Fibroblast of lung (primary cell): ENCODE measurements at regions not wholly inside any gene's neighbourhood (a gene's known extent, or its start where the extent isn't known, plus 50 kb on each side); places are given as distances from the start of the nearest gene placed in this dataset.

Experiments used
- CTCF ChIP-seq, 2 donors: IDR thresholded peaks in 1 of 2; conservative IDR thresholded peaks in 1 of 2; 1 replicate in 1 of 2; 2 replicates in 1 of 2; pipeline ENCODE4 v1.5.1; 2011 to 2012; ENCODE audit warnings: low read length in 2 of 2, control low read depth in 1 of 2, inconsistent platforms in 1 of 2, low read depth in 1 of 2, mild to moderate bottlenecking in 1 of 2
- EZH2 ChIP-seq: IDR thresholded peaks from 2 replicates; pipeline ENCODE4 v1.5.1; 2012; ENCODE audit warnings: low read length, control low read depth, mild to moderate bottlenecking; ENCODE audit errors: missing control alignments

GRCh38 chr2:18834341-18834740, 245.0 kb upstream of the NT5C1B start:
- TF ChIP-seq CTCF (conservative IDR thresholded peaks at IDR 0.05 in 1 of 2, IDR thresholded peaks at IDR 0.05 in 1 of 2; ENCODE audit: low read depth in 1 of 2, low read length in 2 of 2) (no peak), EZH2 (no peak)
